ENCODE measurements at regions not wholly inside any gene's neighbourhood (a gene's known extent, or its start where the extent isn't known, plus 50 kb on each side); places are given as distances from the start of the nearest gene placed in this dataset.

DNA sequence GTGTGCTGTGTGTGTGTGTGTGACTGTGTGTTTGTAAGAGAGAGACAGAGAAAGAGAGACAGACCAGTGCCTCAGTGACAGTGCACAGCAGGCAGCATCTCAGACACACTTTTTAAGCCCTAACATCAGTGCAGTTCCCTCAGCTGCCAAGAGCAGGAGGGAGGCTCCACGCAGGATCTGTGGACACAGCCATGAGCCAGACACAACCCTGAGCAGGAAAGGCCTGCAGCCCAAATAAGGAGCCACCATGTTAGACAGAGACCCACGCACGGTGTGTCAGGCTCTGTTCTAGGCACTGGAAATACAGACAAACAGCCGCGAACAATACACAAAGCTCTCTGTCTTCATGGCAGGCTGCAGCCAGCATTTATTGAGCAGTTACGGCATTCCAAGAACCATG, 445.5 kb downstream of the MATN1 start:
- H3K27ac ChIP-seq: no peak overlapping the region
- H3K4me3 ChIP-seq (ENCODE audit: low read depth in 1 of 2, low read length in 1 of 2): no peak overlapping the region
- H3K9me3 ChIP-seq: no peaks in the 10 kb centered on the region
- TF ChIP-seq, protein P1, sequence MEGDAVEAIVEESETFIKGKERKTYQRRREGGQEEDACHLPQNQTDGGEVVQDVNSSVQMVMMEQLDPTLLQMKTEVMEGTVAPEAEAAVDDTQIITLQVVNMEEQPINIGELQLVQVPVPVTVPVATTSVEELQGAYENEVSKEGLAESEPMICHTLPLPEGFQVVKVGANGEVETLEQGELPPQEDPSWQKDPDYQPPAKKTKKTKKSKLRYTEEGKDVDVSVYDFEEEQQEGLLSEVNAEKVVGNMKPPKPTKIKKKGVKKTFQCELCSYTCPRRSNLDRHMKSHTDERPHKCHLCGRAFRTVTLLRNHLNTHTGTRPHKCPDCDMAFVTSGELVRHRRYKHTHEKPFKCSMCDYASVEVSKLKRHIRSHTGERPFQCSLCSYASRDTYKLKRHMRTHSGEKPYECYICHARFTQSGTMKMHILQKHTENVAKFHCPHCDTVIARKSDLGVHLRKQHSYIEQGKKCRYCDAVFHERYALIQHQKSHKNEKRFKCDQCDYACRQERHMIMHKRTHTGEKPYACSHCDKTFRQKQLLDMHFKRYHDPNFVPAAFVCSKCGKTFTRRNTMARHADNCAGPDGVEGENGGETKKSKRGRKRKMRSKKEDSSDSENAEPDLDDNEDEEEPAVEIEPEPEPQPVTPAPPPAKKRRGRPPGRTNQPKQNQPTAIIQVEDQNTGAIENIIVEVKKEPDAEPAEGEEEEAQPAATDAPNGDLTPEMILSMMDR (IDR thresholded peaks at IDR 0.05): no peak
- peaks cover 19% of the 10 kb centered on the region for H3K27me3 ChIP-seq
- no peaks in the 10 kb centered on the region for H3K36me3 ChIP-seq
- H3K4me1 ChIP-seq (ENCODE audit: control insufficient read depth in 1 of 2, insufficient read depth in 1 of 2, low read depth in 1 of 2, low read length in 1 of 2): no peaks in the 10 kb centered on the region

DNA sequence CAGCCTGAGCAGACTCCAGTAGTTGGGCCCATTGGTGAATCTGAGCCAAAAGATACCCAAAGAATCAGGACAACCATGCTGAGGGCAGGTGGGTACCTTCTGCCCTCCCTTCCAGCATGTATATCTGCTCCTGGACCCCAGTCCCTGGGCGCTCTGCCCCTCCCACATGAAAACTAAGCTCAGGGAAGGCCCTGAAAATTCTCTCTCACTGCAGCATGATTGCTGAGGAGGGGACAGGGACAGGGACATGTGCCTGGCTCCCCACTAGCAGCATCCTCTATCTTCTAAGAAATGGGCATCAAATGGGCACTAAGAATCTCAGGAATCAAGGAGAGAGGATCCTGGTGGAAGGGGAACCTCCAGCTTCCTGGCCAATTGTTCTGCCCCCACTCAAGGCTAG, 446.0 kb downstream of the MATN1 start:
- Histone ChIP-seq H3K4me3 (ENCODE audit: low read depth in 1 of 2, low read length in 1 of 2) (no peak overlapping the region), H3K36me3 (no peaks in the 10 kb centered on the region), H3K9me3 (no peaks in the 10 kb centered on the region), H3K4me1 (ENCODE audit: control insufficient read depth in 1 of 2, insufficient read depth in 1 of 2, low read depth in 1 of 2, low read length in 1 of 2) (no peaks in the 10 kb centered on the region), H3K27me3 (peaks cover 19% of the 10 kb centered on the region), H3K27ac (no peak overlapping the region)
- TF ChIP-seq, protein P1 (IDR thresholded peaks at IDR 0.05): no peak

DNA sequence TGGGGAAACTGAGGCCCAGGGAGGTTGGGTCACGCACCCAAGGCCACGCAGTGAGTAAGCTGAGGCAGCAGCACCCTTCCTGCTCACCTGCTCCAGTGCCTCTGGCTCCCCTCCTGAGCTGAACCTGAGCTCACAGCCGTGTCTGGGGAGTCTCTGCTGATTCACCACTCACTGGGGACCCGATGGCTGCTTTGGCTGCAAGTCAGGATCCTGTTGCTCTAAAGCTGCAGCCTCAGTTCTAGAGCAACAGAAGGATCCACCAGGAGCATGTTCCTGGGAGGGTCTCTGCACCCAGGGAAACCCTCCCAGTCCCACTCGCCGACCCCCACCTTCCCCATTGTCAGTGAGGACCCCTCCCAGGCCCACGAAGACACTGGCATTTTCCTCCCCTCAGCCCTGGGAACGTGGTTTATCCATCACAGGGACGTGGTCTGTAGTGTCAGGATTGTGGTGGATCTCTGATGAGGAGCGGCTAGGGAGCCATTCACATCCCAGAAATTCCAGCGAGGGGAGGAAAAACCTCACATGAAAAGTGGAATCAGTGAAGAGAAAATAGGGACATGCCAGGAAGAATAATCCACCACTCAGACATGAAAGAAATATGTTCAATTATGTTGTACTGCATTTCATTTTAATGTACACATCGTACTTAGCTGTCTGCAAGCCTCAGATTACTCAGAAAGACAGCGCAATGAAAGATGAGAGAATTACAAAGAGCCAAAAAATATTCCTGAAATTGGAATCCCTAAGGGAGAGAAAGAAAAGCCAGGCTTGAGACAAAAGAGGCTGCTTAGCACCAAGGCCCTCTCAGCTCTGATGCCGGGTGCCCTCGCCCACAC, 447.2 kb downstream of the MATN1 start:
- Histone ChIP-seq H3K4me3 (ENCODE audit: low read depth in 1 of 2, low read length in 1 of 2) (no peak overlapping the region), H3K36me3 (no peaks in the 10 kb centered on the region), H3K9me3 (no peaks in the 10 kb centered on the region), H3K27ac (no peak overlapping the region), H3K27me3 (peaks cover 19% of the 10 kb centered on the region), H3K4me1 (ENCODE audit: control insufficient read depth in 1 of 2, insufficient read depth in 1 of 2, low read depth in 1 of 2, low read length in 1 of 2) (no peaks in the 10 kb centered on the region)
- TF ChIP-seq, protein P1 (IDR thresholded peaks at IDR 0.05): no peak

DNA sequence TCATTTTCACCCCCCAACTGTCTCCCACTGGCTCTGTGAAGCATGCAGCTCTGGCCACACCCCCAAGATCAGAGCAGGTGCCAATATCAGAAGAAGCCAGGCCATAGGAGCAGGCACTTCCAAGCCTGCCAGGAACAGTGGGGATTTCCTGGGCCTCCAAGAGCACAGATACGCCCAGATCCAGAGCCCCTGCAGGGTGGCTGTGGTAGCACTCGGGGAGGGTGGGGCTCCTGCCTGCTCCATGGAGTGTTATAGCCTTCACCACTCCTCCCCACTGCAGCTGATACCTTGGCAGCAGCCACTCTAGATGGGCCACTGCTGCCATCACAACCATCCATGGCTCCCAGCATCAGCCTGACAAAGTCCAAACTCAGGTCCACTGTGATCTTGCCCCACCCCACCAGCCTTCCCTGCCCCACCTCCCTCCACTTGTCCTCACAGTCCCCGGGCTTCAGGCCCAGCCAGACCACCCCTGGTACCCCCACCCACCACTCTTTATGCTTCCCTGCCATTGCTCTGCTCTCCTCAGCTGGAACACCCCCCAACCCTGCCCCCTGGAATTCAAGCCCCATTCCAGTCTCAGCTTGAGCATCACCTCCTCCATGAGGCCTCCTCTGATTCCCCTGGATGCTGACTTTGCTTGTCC, 448.3 kb downstream of the MATN1 start:
- H3K9me3 ChIP-seq: no peaks in the 10 kb centered on the region
- H3K4me1 ChIP-seq (ENCODE audit: control insufficient read depth in 1 of 2, insufficient read depth in 1 of 2, low read depth in 1 of 2, low read length in 1 of 2): no peaks in the 10 kb centered on the region
- H3K36me3 ChIP-seq: no peaks in the 10 kb centered on the region
- TF ChIP-seq, protein P1 (IDR thresholded peaks at IDR 0.05): no peak
- H3K27ac ChIP-seq: no peak overlapping the region
- peaks cover 13% of the 10 kb centered on the region for H3K27me3 ChIP-seq
- H3K4me3 ChIP-seq (ENCODE audit: low read depth in 1 of 2, low read length in 1 of 2): no peak overlapping the region

DNA sequence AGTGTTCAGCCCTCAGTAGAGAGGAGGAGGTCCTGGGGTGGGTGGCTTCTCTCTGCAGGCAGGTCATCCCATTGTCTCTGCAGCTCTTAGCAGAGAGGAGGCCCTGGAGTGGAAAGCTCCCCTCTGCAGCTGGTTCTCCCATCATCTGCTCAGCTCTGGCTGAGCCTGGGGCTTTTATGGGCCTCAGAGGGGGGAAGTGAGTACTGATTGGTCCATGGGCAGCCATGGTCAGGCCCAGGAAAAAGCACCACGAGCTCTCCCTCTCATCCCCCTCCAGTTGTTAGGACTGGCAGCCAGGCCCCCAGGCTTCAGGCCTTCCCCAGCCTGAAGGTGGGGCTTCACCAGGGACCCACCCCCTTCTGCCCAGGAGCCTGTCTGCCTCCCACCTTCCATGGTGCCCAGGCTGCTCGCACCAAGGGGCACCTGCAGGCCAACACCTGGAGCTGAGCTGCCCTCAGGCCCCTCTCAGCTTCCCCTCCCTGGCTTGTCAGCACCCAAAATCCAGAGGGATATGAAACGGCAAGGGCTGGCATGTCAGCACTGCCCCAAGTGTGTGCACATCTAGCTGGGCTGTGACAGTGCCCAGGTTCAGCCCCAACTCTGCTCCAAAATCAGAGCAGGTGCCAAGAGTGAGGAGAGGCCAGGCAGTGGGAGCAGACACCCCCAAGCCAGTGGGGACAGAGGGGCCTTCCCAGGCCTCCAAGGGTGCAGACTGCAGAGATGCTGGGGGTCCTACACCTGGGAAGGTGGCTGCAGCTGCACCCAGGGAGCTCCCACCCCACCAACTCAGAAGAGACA, 449.0 kb downstream of the MATN1 start:
- H3K4me1 ChIP-seq (ENCODE audit: control insufficient read depth in 1 of 2, insufficient read depth in 1 of 2, low read depth in 1 of 2, low read length in 1 of 2): no peaks in the 10 kb centered on the region
- no peak overlapping the region for H3K27ac ChIP-seq
- no peaks in the 10 kb centered on the region for H3K36me3 ChIP-seq
- H3K4me3 ChIP-seq (ENCODE audit: low read depth in 1 of 2, low read length in 1 of 2): no peak overlapping the region
- TF ChIP-seq, protein P1 (IDR thresholded peaks at IDR 0.05): no peak
- H3K27me3 ChIP-seq: peaks cover 12% of the 10 kb centered on the region
- no peaks in the 10 kb centered on the region for H3K9me3 ChIP-seq
